CD14-positive monocyte (primary cell): ENCODE measurements at regions not wholly inside any gene's neighbourhood (a gene's known extent, or its start where the extent isn't known, plus 50 kb on each side); places are given as distances from the start of the nearest gene placed in this dataset.
A peak's percentile ranks its signal among the peaks of the same experiment; 100 is the strongest.

Source experiments
- DNase-seq, 3 donors: peaks; one replicate each; pipeline ENCODE4 v3.0.0-alpha.2; 2011 to 2022
- H2AFZ ChIP-seq: 2 replicates; pipeline ENCODE4 v1.6.0; 2012; ENCODE audit warnings: mild to moderate bottlenecking, low read depth, low read length, inconsistent platforms; ENCODE audit not compliant: insufficient read depth, poor library complexity, severe bottlenecking
- H3K27ac ChIP-seq, 2 donors: 1 replicate in 1 of 2; 2 replicates in 1 of 2; pipeline ENCODE4 v1.5.1; 2012 to 2013; ENCODE audit warnings: low read length in 2 of 2, control low read depth in 1 of 2, inconsistent platforms in 1 of 2, low read depth in 1 of 2, mild to moderate bottlenecking in 1 of 2
- H3K27me3 ChIP-seq, 2 donors: one replicate each; pipeline versions ENCODE4 v1.6.0 to v1.6.1; 2011 to 2013; ENCODE audit warnings: low read length in 2 of 2; ENCODE audit not compliant: control insufficient read depth in 2 of 2, insufficient read depth in 2 of 2
- H3K36me3 ChIP-seq, 2 donors: replicated peaks in 1 of 2; 1 replicate in 1 of 2; 2 replicates in 1 of 2; pipeline versions ENCODE4 v1.5.1 to v1.6.1; 2012 to 2013; ENCODE audit warnings: low read length in 2 of 2, control low read depth in 1 of 2, inconsistent platforms in 1 of 2, mild to moderate bottlenecking in 1 of 2; ENCODE audit not compliant: insufficient read depth in 2 of 2, control insufficient read depth in 1 of 2
- H3K4me1 ChIP-seq, 2 donors: 1 replicate in 1 of 2; 2 replicates in 1 of 2; pipeline versions ENCODE4 v1.5.1 to v1.6.1; 2012 to 2013; ENCODE audit warnings: low read length in 2 of 2, control low read depth in 1 of 2, inconsistent platforms in 1 of 2, mild to moderate bottlenecking in 1 of 2, moderate library complexity in 1 of 2; ENCODE audit not compliant: insufficient read depth in 2 of 2, control insufficient read depth in 1 of 2
- H3K4me2 ChIP-seq: replicated peaks from 2 replicates; pipeline ENCODE3; 2012; ENCODE audit warnings: low read length, moderate library complexity, mild to moderate bottlenecking; ENCODE audit not compliant: poor library complexity, severe bottlenecking; ENCODE audit errors: extremely low read depth
- H3K4me3 ChIP-seq, 3 experiments: fragments of 200-600 bp in 1 of 3; sonication (generic) in 1 of 3; replicated peaks in 1 of 3; 1 replicate in 2 of 3; 2 replicates in 1 of 3; pipeline ENCODE4 v1.5.1; 2011 to 2013; ENCODE audit warnings: low read length in 3 of 3, mild to moderate bottlenecking in 3 of 3, control low read depth in 2 of 3, low read depth in 2 of 3, inconsistent platforms in 1 of 3, moderate library complexity in 1 of 3
- H3K79me2 ChIP-seq: 2 replicates; pipeline ENCODE4 v1.6.0; 2012; ENCODE audit warnings: mild to moderate bottlenecking, control low read depth, inconsistent platforms, low read length, moderate library complexity; ENCODE audit not compliant: insufficient read depth
- H3K9ac ChIP-seq: 2 replicates; pipeline ENCODE4 v1.6.0; 2017; ENCODE audit warnings: low read length, mild to moderate bottlenecking; ENCODE audit not compliant: insufficient read depth, poor library complexity, severe bottlenecking
- H3K9me3 ChIP-seq, 2 donors: replicated peaks in 1 of 2; 1 replicate in 1 of 2; 2 replicates in 1 of 2; pipeline versions ENCODE4 v1.5.1 to v1.6.1; 2012 to 2013; ENCODE audit warnings: low read length in 2 of 2, control low read depth in 1 of 2; ENCODE audit not compliant: control insufficient read depth in 1 of 2, insufficient read depth in 1 of 2
- H4K20me1 ChIP-seq: 2 replicates; pipeline ENCODE4 v1.6.0; 2012; ENCODE audit warnings: mild to moderate bottlenecking, low read length, control low read depth, moderate library complexity; ENCODE audit not compliant: insufficient read depth
- H3K27ac Mint-ChIP-seq, 7 donors: one replicate each; pipeline ENCODE4 v1.8.0; 2020; ENCODE audit warnings: mild to moderate bottlenecking in 7 of 7, mixed read lengths in 7 of 7, moderate library complexity in 6 of 7, inconsistent platforms in 2 of 7
- H3K27me3 Mint-ChIP-seq, 3 donors: one replicate each; pipeline ENCODE4 v1.8.0; 2021 to 2022; ENCODE audit warnings: low read depth in 3 of 3, mild to moderate bottlenecking in 3 of 3, mixed read lengths in 3 of 3, moderate library complexity in 3 of 3, inconsistent platforms in 1 of 3
- H3K36me3 Mint-ChIP-seq, 2 donors: one replicate each; pipeline ENCODE4 v1.8.0; 2020; ENCODE audit warnings: mixed read lengths in 2 of 2, inconsistent platforms in 1 of 2, mild to moderate bottlenecking in 1 of 2
- H3K4me1 Mint-ChIP-seq: one replicate; pipeline ENCODE4 v1.8.0; 2020; ENCODE audit warnings: mild to moderate bottlenecking, mixed read lengths
- H3K4me3 Mint-ChIP-seq, 2 donors: one replicate each; pipeline ENCODE4 v1.8.0; 2020; ENCODE audit warnings: mild to moderate bottlenecking in 2 of 2, mixed read lengths in 2 of 2, moderate library complexity in 1 of 2
- H3K9me3 Mint-ChIP-seq, 7 donors: one replicate each; pipeline ENCODE4 v1.8.0; 2020 to 2022; ENCODE audit warnings: mixed read lengths in 7 of 7, mild to moderate bottlenecking in 6 of 7, moderate library complexity in 6 of 7, inconsistent platforms in 2 of 7
- CTCF ChIP-seq: fragments of 200-600 bp; IDR thresholded peaks from one replicate; pipeline ENCODE4 v1.8.0; 2022; ENCODE audit warnings: antibody characterized with exemption, mild to moderate bottlenecking
- whole genome bisulfite sequencing: methylation state at CpG from one replicate; pipeline ENCODE4 v1.1.5; 2013; ENCODE audit warnings: missing lambda C conversion rate; ENCODE audit not compliant: insufficient coverage; 5-methylcytosine and 5-hydroxymethylcytosine counted together
- intact Hi-C, 2 donors: fragments of 100-400 bp; cut with micrococcal nuclease; formaldehyde crosslinking; loops; one replicate each; pipeline versions ENCODE4 v1.15.0 to v1.15.1; 2023

GRCh38 chr1:70546726-70547125 is 135.7 kb downstream of the CTH start:
- Histone ChIP-seq H3K4me2 (no peak overlapping the region), H3K4me3 (no peak overlapping the region), H2AFZ (no peak overlapping the region), H3K27me3 (no peaks in the 10 kb centered on the region), H3K4me1 (no peaks in the 10 kb centered on the region), H3K9ac (no peak overlapping the region), H3K9me3 (no peaks in the 10 kb centered on the region), H3K79me2 (no peaks in the 10 kb centered on the region), H4K20me1 (no peaks in the 10 kb centered on the region), H3K27ac (no peak overlapping the region), H3K36me3 (no peaks in the 10 kb centered on the region)
- intact Hi-C loops, result no loop called here
- no peak overlapping the region for H3K4me3 Mint-ChIP-seq
- DNase-seq, result no peak
- H3K9me3 Mint-ChIP-seq, result peaks cover 0 to 5% (median 0%) of the 10 kb centered on the region in 7 donors
- H3K36me3 Mint-ChIP-seq, result no peaks in the 10 kb centered on the region
- H3K4me1 Mint-ChIP-seq, result no peaks in the 10 kb centered on the region
- H3K27me3 Mint-ChIP-seq, result peaks cover 0 to 2% (median 0%) of the 10 kb centered on the region in 3 donors
- H3K27ac Mint-ChIP-seq, result no peak overlapping the region
- no CpG with 5 or more reads among the region's 1 CpG for WGBS
- TF ChIP-seq CTCF, result no peak

GRCh38 chr1:70552662-70553566 is 141.8 kb downstream of the CTH start:
- Histone ChIP-seq H3K36me3 (no peaks in the 10 kb centered on the region), H3K27ac (no peak overlapping the region), H3K4me2 (no peak overlapping the region), H3K4me3 (no peak overlapping the region), H3K9ac (no peak overlapping the region), H4K20me1 (no peaks in the 10 kb centered on the region), H3K79me2 (no peaks in the 10 kb centered on the region), H3K4me1 (no peaks in the 10 kb centered on the region), H3K27me3 (no peaks in the 10 kb centered on the region), H3K9me3 (no peaks in the 10 kb centered on the region), H2AFZ (no peak overlapping the region)
- intact Hi-C loops, result no loop called here
- WGBS, result no CpG with 5 or more reads among the region's 2 CpGs
- Mint-ChIP-seq H3K4me1 (no peaks in the 10 kb centered on the region), H3K4me3 (peak overlapping the region in 1 of 2 donors; percentile 9), H3K36me3 (no peaks in the 10 kb centered on the region), H3K27ac (no peak overlapping the region), H3K9me3 (peaks cover 0 to 5% (median 0%) of the 10 kb centered on the region in 7 donors), H3K27me3 (peaks cover 0 to 5% (median 4%) of the 10 kb centered on the region in 3 donors)
- DNase-seq, result no peak
- no peak for TF ChIP-seq CTCF
